GM12873 (cell line): ENCODE measurements at regions not wholly inside any gene's neighbourhood (a gene's known extent, or its start where the extent isn't known, plus 50 kb on each side); places are given as distances from the start of the nearest gene placed in this dataset.

Experiments
- CTCF ChIP-seq: IDR thresholded peaks from 2 replicates; pipeline ENCODE4 v1.5.1; 2012; ENCODE audit warnings: low read depth, mild to moderate bottlenecking, moderate library complexity, low read length, control low read depth; ENCODE audit not compliant: insufficient read depth; ENCODE audit errors: missing control alignments

DNA sequence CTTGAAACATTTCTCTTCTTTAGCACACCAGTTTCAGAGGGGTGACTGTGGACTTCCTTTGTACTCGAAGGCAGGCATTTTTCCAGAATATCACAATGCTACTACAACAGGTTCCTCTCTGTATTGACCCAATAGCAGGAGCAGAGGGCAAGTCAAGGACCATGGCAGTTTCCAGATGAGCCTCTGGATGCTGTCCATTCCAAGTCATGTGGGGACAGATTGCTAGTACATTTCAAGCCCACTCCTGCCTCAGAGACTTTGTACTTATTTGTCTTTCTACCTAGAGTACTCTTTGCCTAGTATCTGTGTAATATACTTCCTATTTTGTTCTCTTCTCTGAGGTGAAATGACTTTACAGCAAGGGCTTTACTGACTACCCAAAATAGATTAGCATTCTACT lies 373.9 kb downstream of the PIK3C3 start:
- TF ChIP-seq CTCF: no peak

DNA sequence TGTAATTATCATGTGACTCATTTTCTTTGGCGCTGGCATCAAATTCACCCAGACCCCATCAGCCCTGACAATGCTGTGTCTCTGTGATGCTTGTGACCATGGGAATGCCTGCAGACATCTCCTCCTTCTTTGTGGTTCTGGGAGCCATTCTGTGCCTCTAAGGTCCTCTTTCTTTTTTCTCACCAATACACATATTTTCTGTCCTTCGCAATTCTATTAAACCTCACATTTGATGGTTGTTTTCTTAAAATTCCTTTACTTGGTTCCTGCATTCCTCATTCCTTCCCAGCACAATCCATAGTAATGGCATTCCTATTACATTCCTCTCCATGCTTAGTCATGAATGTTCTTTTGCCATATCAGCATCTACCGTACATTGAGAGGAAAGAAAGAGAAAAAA lies 375.3 kb downstream of the PIK3C3 start:
- TF ChIP-seq CTCF: no peak

- TF ChIP-seq CTCF: no peak
Observed at GRCh38 chr18:42333558-42333957, 378.5 kb downstream of the PIK3C3 start.

DNA sequence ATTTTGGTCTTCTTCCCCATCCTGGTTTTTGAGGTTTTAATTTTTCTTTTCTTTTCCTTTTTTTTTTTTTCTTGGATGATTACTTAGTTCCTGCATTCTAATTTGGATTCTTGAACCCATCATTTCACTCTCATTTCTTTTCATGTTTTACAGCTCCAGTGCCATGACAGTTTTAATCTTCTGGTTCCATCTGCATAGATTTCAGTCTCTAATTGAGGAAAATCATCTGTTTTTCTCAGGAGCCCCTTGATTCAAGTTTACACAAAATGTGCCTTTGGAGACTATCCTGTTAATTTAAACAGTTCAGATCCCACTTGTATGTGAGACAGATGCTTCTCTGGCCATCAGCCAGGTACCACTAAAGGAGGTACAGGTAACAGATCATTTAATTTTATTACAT lies 379.9 kb downstream of the PIK3C3 start:
- TF ChIP-seq CTCF: no peak

- no peak for TF ChIP-seq CTCF
Observed at GRCh38 chr18:42336139-42336538, 381.1 kb downstream of the PIK3C3 start.

DNA sequence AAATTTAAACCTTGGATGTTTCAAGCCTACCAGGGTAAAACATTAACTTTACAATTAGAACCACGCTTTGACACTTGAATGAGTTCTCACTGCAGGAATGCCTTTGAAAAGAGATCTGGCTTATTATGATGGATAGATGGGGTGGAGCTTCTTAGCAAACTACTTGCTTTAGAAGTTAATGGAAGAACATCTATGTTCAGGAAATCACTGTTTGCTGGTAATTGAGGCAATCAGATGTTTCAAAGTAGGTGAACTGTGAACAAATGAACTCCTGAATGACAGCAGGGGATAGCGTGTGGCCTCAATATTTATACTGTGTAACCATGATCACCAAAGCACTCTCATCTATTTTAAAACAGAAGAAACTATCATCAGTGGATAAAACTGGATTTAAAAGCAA lies 383.6 kb downstream of the PIK3C3 start:
- TF ChIP-seq CTCF: no peak

DNA sequence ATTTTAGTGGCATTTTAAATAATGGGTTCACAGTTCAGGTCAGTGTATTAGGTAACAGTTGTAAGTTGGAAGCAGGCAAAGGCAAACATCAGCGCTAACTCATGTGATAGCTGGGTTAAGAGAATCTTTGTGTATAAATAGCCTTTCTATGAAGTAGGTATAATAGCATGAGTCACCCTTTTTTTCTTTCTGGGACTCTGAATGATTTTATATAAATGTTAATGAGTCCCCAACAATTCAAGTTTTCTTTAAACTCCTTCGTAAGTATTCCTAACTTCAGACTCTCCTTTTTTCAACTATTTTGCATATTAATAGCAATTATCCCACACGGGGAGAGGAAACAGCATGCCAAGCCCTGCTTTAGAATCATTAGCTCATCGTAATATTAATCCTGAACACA lies 384.3 kb downstream of the PIK3C3 start:
- TF ChIP-seq CTCF: no peak

DNA sequence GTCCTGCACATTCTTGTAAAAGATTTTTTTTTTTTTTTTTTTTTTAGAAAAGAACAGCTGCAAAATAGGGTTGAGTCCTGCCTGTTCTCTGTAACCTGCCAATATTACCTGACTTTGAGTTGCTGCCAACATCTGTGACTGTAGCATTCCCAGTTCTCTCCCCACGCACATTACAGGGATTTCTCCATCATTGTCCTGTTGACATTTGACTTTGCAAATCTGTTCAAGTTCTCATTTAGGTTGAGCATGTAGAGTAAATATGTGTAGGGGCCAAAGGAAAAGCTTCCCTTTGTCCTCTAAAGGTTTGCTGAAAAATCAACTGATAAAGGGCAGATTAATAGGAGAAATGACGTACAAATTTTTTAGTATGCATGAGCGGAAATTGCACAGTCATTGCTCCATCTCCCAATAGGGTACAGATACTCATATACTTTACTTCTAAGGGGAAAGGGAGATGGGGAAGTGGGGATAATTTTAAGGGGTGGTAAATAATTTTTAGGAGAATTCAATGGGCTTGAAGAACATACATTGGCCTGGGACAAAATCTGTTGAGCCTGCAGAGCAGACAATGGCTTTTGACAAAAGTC lies 385.5 kb downstream of the PIK3C3 start:
- TF ChIP-seq CTCF: no peak
